GM19452 (cell line): ENCODE measurements at regions not wholly inside any gene's neighbourhood (a gene's known extent, or its start where the extent isn't known, plus 50 kb on each side); places are given as distances from the start of the nearest gene placed in this dataset.

ENCODE experiments used
- ATAC-seq: cut with Tn5 transposase; IDR thresholded peaks from one replicate; pipeline ENCODE4 v1.9.1; 2021; ENCODE audit not compliant: unreplicated experiment

- no peak for ATAC-seq
Observed at GRCh38 chr9:2925016-2925415, 81.1 kb upstream of the PUM3 start.

- ATAC-seq, result no peak
Observed at GRCh38 chr9:2924380-2924768, 80.5 kb upstream of the PUM3 start.

- no peak for ATAC-seq
Observed at GRCh38 chr9:2923766-2924379, 80.0 kb upstream of the PUM3 start.

GRCh38 chr9:2919347-2919746 is 75.5 kb upstream of the PUM3 start:
- no peak for ATAC-seq

- ATAC-seq, result no peak
Observed at GRCh38 chr9:2916382-2916985, 72.6 kb upstream of the PUM3 start.

GRCh38 chr9:2913026-2913425 is 69.1 kb upstream of the PUM3 start:
- no peak for ATAC-seq

GRCh38 chr9:2907411-2907810 is 63.5 kb upstream of the PUM3 start:
- ATAC-seq, result no peak

GRCh38 chr9:2904242-2904930 is 60.5 kb upstream of the PUM3 start:
- no peak for ATAC-seq
